ENCODE measurements at regions not wholly inside any gene's neighbourhood (a gene's known extent, or its start where the extent isn't known, plus 50 kb on each side); places are given as distances from the start of the nearest gene placed in this dataset.

- TF ChIP-seq, protein P1, sequence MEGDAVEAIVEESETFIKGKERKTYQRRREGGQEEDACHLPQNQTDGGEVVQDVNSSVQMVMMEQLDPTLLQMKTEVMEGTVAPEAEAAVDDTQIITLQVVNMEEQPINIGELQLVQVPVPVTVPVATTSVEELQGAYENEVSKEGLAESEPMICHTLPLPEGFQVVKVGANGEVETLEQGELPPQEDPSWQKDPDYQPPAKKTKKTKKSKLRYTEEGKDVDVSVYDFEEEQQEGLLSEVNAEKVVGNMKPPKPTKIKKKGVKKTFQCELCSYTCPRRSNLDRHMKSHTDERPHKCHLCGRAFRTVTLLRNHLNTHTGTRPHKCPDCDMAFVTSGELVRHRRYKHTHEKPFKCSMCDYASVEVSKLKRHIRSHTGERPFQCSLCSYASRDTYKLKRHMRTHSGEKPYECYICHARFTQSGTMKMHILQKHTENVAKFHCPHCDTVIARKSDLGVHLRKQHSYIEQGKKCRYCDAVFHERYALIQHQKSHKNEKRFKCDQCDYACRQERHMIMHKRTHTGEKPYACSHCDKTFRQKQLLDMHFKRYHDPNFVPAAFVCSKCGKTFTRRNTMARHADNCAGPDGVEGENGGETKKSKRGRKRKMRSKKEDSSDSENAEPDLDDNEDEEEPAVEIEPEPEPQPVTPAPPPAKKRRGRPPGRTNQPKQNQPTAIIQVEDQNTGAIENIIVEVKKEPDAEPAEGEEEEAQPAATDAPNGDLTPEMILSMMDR (conservative IDR thresholded peaks at IDR 0.05) = no peak
- no peak for TF ChIP-seq ZFX (IDR thresholded peaks at IDR 0.05)
Observed at GRCh38 chr2:182565911-182566567, 139.2 kb upstream of the PDE1A start.
